HuH-7.5 (cell line): ENCODE measurements at regions not wholly inside any gene's neighbourhood (a gene's known extent, or its start where the extent isn't known, plus 50 kb on each side); places are given as distances from the start of the nearest gene placed in this dataset.

Experiments used
- DNase-seq: peaks from one replicate; pipeline ENCODE4 v3.0.0; 2011; ENCODE audit warnings: low spot score

- DNase-seq, result no peak
These were observed 111.9 kb upstream of the AGTR1 start for GRCh38 chr3:148585671-148586379.

DNA sequence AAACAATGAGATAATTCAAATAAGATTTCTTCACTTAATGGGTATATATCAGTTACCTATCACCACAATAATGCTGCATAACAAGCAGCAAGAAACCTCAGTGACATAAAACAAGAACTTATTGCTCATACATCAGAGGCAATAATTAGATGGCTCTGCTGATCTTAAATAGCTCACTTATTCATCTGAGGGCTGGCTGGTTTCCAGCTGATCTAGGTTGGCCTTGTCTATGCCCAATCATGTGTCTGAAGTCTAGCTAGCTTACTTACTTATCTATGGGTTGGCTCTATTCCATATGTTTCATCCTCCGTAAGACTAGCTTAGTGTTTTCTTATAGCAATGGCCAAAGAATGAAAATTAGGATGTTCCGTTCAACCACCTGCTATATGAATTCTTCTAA is 109.4 kb upstream of the AGTR1 start:
- no peak for DNase-seq

DNA sequence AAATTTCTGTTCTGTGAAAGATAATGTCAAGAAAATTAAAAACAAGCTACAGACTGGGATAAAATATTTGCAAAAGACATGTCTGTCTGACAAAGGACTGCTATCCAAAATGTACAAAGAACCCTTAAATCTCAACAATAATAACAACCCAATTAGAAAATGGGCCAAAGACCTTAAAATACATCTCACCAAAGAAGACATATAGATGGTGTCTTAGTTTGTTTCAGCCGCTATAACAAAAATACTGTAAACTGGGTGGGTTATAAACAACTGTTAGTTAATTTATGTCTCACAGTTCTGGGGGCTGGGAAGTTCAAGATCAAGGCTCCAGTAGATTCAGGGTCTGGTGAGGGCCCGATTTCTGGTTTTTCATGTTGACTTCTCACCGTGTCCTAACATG is 106.2 kb upstream of the AGTR1 start:
- DNase-seq, result no peak

DNA sequence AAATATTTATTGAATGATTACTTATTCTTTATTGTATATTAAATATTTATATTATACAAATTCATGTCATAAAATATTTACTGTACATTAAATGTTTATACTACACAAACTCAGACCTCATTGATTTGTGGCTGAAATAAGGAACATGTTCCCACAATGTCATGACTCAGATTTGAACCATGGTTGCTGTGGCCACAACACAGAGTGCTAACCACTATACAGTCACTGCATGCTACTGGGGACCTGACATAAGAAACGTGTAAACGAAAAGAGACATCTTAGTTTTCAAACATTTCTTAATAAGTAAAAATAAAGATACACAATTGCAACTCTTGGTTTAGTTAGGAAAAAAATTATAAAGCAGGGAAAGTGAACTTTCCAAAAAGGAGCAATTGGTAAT is 99.1 kb upstream of the AGTR1 start:
- no peak for DNase-seq

DNA sequence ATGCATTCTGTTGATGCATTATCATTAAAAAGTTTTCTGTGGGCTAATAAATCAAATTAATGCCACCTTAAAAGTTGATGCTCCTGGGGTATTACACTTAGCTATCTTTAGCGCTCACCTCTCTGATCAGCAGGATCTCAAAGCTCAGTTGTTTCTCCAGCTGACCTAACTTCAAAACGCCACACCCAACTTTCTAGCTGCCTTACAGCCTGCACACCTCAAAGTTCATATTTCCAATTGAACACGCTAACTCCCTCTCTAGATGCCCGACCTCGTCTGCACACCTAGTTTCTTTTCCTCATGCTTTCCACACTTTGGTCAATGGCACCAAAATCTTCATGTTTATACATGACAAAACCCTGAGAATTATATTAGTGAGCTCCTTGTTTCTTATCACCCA is 98.2 kb upstream of the AGTR1 start:
- no peak for DNase-seq

DNA sequence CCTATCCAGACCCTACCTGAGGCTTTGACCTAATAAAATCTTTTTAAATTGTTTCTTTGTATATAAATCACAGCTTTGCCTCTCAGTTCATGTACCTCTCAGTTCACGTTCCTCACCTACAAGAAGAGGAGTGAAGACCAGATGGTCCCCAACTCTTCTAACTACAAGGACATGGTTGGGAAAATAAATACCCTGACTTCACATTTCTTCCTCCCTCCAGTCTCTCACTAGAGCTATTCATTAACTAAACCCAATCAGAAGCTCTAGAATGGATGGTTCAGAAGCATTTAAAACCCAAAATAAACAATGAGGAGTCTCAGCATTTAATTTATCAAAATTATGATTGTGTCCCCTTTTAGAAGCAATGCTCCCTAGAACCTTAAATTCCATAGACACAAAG is 97.3 kb upstream of the AGTR1 start:
- no peak for DNase-seq

DNA sequence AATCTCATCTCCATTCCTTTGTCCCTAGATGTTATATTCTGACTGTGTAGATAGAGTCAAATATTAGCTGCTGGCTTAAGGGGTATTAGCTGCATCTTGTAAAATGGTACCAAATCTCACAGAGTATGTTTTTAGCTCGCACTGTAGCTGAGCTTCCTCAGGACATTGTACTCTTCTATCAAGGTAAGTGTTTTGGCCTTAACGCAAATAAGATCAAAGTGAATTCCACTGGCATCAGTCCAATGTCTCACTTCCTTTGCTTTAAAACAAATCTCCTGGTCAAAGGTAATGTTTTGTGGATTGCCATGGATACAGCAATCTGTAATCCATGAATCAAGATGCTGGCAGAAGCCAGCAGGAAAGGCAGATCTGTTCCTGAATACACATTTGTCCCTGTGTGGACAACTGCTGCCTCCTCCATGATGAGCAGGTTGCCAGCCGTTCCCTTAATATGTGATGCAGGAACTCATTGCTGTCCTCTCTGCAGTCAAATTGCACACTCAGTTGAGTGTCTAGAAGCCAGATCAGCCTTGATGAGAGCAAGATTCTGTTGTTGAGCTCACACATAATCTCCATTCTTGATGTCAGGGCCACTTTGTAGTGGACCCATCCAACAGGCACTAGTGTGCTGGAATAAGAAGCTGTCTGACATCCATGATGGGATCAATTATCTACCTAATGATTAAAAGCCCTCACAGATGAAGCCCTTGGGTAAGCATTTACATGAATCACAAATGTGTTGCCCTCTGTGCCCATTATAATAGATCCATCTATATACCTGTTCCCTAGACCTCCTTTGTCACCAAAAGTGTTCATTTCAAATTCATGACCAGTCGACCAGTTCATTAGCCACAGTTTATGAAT is 96.6 kb upstream of the AGTR1 start:
- DNase-seq, result no peak

DNA sequence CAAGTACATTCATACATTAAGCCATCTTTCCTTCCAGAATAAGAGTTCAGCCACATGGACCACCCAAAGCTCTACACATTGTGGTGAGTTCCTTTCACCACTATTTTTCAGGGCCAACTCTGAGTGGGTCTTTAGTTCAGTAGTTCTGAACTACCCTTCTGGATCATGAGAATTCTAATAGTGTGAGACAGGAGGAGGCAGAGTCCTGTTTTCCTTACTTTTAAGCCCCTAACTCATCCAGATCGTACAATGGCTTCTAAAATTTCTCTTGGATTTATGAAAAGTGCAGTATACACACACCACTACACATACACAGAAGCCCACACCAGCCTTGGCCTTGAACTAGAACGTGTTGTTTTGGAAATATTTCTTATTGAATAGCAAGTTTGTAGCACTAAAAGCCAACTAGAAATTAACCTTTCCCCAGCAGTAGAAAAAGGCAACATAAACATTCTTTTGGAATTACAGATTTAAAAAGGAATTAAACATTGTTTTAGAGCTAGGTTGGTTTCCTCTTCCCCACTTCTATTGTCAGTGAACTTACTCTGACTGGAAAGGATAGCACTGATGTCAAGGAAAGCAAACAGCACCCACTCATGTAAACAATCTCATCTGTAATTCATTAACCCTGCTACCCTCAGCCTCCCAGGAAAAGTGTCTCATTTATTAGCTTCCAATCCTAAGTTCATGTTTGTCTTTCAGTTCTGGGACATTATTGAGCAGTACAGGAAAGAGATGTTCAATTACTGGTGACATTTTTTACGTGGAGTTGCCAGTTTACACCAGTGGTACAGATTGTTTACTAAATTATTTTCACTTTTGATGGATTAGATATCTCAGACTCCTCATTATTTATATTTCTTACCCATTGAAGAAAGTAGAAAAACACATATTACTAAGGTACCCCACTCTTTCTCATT is 95.7 kb upstream of the AGTR1 start:
- DNase-seq, result no peak

DNA sequence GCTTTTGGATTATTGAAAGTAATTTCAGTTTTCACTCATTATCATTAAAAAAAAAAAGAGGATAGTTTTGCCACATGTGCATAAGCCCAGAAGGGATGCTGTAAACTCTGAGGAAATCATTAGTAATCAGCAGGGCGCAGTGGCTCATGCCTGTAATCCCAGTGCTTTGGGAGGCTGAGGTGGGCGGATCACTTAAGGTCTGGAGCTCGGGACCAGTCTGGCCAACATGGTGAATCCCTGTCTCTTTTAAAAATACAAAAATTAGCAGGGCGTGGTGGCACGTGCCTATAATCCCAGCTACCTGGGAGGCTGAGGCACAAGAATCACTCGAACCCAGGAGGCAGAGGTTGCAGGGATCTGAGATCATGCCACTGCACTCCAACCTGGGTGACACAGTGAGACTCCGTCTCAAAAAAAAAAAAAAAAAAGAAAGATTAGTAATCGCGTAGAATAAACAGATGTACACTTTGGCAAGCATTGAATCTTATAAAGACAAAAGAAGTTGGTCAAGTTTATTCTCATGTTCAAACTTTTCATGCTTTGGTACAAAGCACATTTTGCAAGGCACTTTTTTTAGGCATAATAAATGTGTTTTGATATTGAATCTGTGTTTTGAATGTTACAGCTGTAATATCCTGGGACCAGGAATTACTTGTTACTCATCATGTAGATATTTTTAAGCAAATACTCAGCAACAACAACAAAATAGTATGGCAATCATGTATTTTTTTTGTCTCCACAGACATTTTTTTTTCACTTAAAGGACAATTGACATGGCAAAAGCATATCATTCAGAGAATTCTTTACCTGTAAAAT is 93.2 kb upstream of the AGTR1 start:
- no peak for DNase-seq

DNA sequence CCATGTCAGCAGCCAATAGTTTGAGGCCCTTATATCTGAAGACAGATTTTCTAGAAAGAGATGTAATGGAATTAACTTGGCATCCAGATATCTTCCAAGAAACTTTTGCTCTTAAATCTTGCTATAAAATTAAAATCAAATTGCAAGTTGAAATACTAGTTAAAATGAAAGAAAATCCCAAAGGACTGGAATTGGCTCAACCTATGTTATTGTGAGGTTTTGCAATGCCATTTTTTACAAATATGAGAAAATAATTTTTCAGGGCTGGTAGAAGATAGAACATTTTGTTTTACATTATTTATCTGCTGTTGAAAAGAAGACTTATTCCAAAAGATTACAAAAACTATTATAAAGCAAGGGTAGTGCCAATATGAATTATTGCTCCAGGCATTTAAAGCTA is 92.2 kb upstream of the AGTR1 start:
- no peak for DNase-seq

GRCh38 chr3:148606979-148607378 is 90.7 kb upstream of the AGTR1 start:
- DNase-seq, result no peak

- DNase-seq, result no peak
These were observed 90.2 kb upstream of the AGTR1 start for GRCh38 chr3:148607491-148607890.

GRCh38 chr3:148612278-148612677 is 85.4 kb upstream of the AGTR1 start:
- DNase-seq, result no peak

- DNase-seq, result no peak
These were observed 82.3 kb upstream of the AGTR1 start for GRCh38 chr3:148615382-148615781.

DNA sequence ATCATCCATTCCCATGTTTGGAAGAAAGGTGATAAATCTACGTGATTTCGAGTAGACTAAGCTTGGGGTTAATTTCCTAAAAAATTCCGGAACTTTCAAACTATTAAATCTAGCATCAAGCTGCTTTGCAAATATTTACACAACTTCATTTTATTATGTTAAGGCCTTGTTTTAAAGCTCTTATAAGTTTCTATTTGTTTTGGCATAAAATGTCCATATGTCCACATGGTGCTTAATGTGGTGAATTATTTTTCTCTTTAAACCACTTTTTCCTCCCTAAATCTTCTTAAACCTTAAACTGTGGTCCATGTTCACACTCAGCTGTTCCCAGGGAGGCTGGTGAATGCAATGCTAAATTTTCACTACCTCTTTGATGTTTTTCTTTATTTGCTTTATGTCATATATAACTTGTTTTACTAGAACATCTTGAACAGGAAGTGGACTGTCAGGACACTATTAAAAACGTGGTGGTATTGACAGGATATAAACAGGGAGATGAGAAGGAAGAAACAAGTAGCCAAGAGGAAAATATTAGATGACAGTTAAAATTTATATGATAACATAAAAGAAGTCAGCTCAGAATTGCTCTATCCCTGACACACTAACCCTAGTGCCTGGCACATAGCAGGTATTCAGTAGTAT is 72.5 kb upstream of the AGTR1 start:
- DNase-seq, result no peak

DNA sequence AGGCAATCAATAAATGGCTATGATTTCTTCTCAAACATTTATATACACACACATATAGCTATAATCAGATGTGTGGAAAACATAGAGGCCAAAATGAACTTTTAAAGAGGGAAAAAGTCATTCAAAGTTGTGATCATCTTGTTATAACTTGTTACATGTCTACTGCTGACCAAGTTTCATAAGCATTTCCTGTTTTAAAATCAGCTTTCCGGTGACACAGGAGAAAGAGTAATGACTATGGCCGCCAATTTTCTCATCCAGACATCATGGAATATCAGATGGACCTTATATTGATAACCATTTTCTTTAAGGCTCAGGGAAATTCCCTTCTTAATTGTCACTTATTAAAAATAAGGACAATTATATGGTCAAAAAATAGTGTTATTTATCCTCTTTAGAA is 71.7 kb upstream of the AGTR1 start:
- no peak for DNase-seq

GRCh38 chr3:148629006-148629405 is 68.7 kb upstream of the AGTR1 start:
- no peak for DNase-seq

- DNase-seq, result no peak
These were observed 66.4 kb upstream of the AGTR1 start for GRCh38 chr3:148631124-148631903.

GRCh38 chr3:148641722-148642121 is 56.0 kb upstream of the AGTR1 start:
- DNase-seq, result no peak

GRCh38 chr3:148642214-148642613 is 55.5 kb upstream of the AGTR1 start:
- DNase-seq, result no peak
